IPS-18a (cell line): ENCODE measurements at regions not wholly inside any gene's neighbourhood (a gene's known extent, or its start where the extent isn't known, plus 50 kb on each side); places are given as distances from the start of the nearest gene placed in this dataset.

ENCODE experiments used
- H3K27ac ChIP-seq: one replicate; pipeline ENCODE4 v1.5.1; 2013; ENCODE audit warnings: low read length
- H3K27me3 ChIP-seq: one replicate; pipeline ENCODE4 v1.6.1; 2013; ENCODE audit warnings: mild to moderate bottlenecking, low read length; ENCODE audit not compliant: control insufficient read depth, insufficient read depth
- H3K36me3 ChIP-seq: one replicate; pipeline ENCODE4 v1.6.1; 2013; ENCODE audit warnings: low read depth, low read length; ENCODE audit not compliant: control insufficient read depth
- H3K4me1 ChIP-seq: one replicate; pipeline ENCODE4 v1.6.1; 2013; ENCODE audit warnings: low read depth, low read length; ENCODE audit not compliant: control insufficient read depth
- H3K4me3 ChIP-seq: one replicate; pipeline ENCODE4 v1.5.1; 2013; ENCODE audit warnings: low read length
- H3K9ac ChIP-seq: one replicate; pipeline ENCODE4 v1.6.1; 2013; ENCODE audit warnings: mild to moderate bottlenecking, low read length, moderate library complexity
- H3K9me3 ChIP-seq: one replicate; pipeline ENCODE4 v1.6.1; 2013; ENCODE audit warnings: low read depth, low read length; ENCODE audit not compliant: control insufficient read depth

DNA sequence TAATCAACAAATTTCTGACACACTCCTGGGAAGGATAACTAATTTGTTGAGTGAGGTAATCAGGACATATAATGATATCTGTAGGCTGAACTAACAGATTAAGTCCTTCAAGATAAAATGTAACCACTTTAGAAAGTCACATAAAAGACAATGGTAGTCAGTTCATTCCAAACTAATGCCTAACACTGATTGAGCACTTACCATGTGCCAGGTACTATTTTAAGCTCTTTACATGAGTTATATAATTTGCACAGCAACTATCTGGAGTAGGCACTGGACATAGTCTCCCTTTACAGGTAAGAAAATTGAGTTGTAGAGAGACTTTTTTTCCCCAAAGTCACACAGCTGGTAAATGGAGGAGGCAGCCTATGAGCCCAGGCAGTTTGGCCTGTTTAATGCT lies 211.2 kb upstream of the CFAP20DC start:
- no peaks in the 10 kb centered on the region for H3K36me3 ChIP-seq
- H3K27me3 ChIP-seq: no peaks in the 10 kb centered on the region
- no peak overlapping the region for H3K4me3 ChIP-seq
- H3K9me3 ChIP-seq: no peaks in the 10 kb centered on the region
- H3K9ac ChIP-seq: no peak overlapping the region
- no peak overlapping the region for H3K27ac ChIP-seq
- no peaks in the 10 kb centered on the region for H3K4me1 ChIP-seq

DNA sequence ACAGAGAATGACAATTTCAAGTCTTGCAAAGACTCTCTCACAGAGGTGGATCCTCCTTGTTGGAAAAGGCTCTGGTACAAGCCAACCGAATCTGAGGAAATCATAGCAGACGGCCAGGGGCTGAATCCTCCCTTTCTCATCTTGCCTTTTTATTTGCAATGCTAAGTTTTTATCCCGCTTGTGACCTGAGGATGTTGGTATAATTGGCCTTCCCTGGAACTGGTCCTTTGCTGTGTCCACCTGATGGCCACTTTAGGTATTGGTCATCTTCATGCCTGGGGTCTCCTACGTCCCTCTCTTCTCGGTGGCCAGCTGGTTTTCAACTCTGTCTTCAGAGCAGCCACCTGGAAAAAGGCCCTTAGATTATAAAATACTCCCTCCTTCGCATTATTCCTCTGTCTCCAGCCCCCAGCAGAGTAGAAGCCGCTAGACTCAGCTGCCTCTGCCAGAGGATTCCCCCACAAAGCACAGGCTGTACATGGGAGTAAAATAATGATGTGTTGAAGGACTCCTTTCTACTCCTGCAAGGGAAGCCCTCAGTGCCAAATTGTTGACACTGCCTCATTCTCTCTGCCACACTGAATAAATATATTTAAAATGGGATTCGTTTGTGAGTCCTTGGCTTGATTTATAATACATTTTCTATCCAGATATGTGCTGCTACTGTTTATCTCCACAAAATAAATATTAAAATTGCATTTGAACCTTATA lies 208.9 kb upstream of the CFAP20DC start:
- Histone ChIP-seq H3K9me3 (no peaks in the 10 kb centered on the region), H3K4me3 (no peak overlapping the region), H3K4me1 (no peaks in the 10 kb centered on the region), H3K27ac (no peak overlapping the region), H3K36me3 (no peaks in the 10 kb centered on the region), H3K27me3 (no peaks in the 10 kb centered on the region), H3K9ac (no peak overlapping the region)

DNA sequence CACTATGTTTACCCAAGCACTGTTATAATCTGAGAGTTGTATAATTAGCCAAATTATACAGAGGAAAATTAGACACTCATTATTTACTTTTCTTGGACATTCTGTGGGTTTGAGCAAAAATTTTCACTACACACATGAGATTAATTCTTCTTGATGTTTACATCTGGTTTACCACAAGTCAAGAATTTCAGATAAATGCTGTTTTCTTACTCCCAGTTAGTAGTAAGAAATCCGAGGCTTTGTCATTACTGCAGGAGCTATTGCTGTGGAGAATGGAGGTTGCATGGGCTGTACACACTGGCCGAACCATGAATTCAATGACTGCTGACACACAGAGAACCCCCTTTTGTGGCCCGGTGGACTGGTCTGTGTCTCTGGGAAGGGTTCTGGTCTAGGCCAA lies 207.7 kb upstream of the CFAP20DC start:
- Histone ChIP-seq H3K4me1 (no peaks in the 10 kb centered on the region), H3K4me3 (no peak overlapping the region)

DNA sequence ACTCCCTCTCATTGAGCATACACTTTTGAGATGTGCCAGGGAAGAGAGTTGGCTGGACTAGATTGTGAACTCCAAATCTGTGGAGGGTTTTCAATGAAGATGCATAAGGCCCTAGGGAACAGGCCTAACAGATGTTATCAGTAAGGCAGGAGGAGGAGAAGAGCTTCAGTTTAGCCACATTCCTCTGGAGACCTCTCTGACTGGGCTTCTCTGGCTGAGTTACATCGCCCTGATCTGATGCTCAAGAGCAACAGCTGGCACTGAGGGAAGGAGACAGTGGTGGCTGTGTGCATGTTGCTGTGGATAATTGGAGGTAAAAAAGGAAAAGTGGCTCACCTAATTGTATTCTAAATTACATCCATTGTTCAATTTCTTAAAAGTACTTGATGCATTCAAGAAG lies 206.4 kb upstream of the CFAP20DC start:
- Histone ChIP-seq H3K4me3 (no peak overlapping the region), H3K4me1 (no peaks in the 10 kb centered on the region), H3K9ac (no peak overlapping the region), H3K27ac (no peak overlapping the region), H3K36me3 (no peaks in the 10 kb centered on the region), H3K9me3 (no peaks in the 10 kb centered on the region), H3K27me3 (no peaks in the 10 kb centered on the region)

More for the DNA sequence above, 207.7 kb upstream of the CFAP20DC start:
- no peaks in the 10 kb centered on the region for H3K36me3 ChIP-seq
- H3K9me3 ChIP-seq: no peaks in the 10 kb centered on the region
- no peak overlapping the region for H3K9ac ChIP-seq
- no peaks in the 10 kb centered on the region for H3K27me3 ChIP-seq
- H3K27ac ChIP-seq: no peak overlapping the region

DNA sequence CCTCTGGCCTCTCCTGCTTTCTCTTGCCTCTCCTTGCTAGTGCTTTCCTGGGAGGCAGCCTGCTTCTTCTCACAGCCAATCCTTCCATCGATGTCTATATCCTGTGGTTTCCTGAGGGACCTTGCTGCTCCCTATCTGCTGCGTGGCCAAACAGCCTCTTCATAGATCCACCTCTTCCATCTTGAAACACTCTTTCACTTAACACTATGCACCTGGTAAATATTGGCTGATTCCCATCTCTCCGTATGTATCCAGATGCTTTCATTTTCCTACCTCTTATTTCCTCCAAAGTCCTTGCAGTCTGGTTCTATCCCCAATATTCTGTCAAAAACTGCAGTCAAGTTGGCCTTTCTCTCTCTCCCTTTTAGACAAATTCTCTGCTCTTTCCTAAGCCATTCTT lies 205.2 kb upstream of the CFAP20DC start:
- H3K27me3 ChIP-seq: no peaks in the 10 kb centered on the region
- H3K27ac ChIP-seq: no peak overlapping the region
- H3K9ac ChIP-seq: no peak overlapping the region
- no peaks in the 10 kb centered on the region for H3K36me3 ChIP-seq
- H3K4me3 ChIP-seq: no peak overlapping the region
- H3K4me1 ChIP-seq: no peaks in the 10 kb centered on the region
- H3K9me3 ChIP-seq: no peaks in the 10 kb centered on the region

DNA sequence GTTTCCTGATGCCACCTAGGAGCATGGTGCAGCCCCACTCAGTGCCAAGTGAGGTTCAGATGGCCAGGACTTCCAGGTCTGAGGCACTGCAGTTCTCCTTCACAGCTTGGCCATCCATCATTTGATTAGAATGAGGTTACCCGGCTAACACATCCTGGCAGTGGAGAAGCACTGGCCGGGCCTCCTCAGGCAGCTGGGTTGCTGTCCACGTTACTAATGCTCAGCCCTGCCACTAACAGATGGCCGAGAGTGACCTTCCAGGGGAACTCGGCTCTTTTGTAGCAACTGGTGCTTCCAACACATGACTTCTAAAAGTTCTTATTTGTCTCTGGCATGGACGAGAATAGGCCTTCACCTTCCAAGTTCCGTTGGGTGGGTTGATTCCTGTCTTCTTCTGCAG lies 204.6 kb upstream of the CFAP20DC start:
- no peak overlapping the region for H3K9ac ChIP-seq
- H3K9me3 ChIP-seq: no peaks in the 10 kb centered on the region
- H3K27me3 ChIP-seq: no peaks in the 10 kb centered on the region
- H3K4me3 ChIP-seq: no peak overlapping the region
- no peaks in the 10 kb centered on the region for H3K4me1 ChIP-seq
- no peak overlapping the region for H3K27ac ChIP-seq
- no peaks in the 10 kb centered on the region for H3K36me3 ChIP-seq

DNA sequence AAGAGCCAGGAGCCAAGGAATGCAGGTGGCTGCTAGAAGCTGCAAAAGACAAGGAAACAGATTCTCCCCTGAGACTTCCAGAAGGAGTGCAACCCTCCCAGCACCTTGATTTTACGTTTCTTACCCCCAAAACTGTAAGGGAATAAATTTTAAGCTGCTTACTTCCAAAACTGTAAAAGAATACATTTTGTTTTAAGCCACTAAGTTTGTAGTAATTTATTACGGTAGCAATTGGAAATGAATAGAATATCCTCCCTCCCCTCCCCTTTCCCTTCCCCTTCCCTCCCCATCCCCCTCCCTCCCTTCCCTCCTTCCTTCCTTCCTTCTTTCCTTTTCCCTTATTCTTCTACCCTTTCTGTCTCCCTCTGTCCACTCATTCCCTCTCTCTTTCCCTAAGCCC lies 203.7 kb upstream of the CFAP20DC start:
- H3K9me3 ChIP-seq: no peaks in the 10 kb centered on the region
- no peaks in the 10 kb centered on the region for H3K36me3 ChIP-seq
- no peaks in the 10 kb centered on the region for H3K4me1 ChIP-seq
- no peak overlapping the region for H3K9ac ChIP-seq
- H3K27me3 ChIP-seq: no peaks in the 10 kb centered on the region
- H3K4me3 ChIP-seq: no peak overlapping the region
- no peak overlapping the region for H3K27ac ChIP-seq

DNA sequence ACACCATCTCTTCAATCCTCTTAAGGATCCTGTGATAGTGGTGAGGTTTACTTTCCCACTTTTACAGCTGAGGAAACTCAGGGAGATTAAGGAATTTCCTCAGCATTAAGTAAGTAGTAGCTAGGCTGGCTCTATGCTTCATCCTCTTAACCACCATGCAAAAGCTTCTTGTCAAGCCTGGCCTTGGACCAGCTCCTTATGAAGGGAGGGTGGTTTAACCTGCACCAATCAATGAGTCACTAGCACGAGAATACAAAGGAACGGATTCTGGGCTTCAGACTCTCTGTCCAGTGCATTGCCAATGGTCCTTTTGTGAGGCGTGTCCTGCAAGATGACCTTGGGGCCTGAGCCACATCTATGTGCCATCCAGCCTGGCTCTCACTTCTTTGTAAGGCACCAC lies 202.0 kb upstream of the CFAP20DC start:
- Histone ChIP-seq H3K36me3 (no peaks in the 10 kb centered on the region), H3K4me1 (no peaks in the 10 kb centered on the region), H3K27ac (no peak overlapping the region), H3K9me3 (no peaks in the 10 kb centered on the region), H3K27me3 (no peaks in the 10 kb centered on the region), H3K4me3 (no peak overlapping the region), H3K9ac (no peak overlapping the region)

DNA sequence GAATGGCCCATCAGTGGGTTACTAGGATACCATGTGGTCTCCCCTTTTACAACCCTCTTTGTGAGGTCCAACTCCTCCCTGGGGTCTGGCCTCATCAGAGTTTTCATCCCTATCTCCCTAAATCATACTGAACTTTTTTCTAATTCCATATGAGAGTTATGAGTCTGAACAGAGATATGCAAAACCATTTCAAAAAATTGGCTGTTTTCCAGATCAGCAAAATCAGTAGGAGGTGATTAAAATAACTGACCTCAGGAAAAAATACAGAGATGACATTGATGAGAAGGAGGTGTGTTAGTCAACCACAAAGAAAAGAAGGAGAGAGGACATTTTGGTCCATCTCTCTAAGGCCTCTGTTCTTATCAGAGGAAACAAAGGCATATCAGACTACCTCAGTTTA lies 200.8 kb upstream of the CFAP20DC start:
- no peak overlapping the region for H3K27ac ChIP-seq
- H3K4me3 ChIP-seq: no peak overlapping the region
- no peaks in the 10 kb centered on the region for H3K9me3 ChIP-seq

DNA sequence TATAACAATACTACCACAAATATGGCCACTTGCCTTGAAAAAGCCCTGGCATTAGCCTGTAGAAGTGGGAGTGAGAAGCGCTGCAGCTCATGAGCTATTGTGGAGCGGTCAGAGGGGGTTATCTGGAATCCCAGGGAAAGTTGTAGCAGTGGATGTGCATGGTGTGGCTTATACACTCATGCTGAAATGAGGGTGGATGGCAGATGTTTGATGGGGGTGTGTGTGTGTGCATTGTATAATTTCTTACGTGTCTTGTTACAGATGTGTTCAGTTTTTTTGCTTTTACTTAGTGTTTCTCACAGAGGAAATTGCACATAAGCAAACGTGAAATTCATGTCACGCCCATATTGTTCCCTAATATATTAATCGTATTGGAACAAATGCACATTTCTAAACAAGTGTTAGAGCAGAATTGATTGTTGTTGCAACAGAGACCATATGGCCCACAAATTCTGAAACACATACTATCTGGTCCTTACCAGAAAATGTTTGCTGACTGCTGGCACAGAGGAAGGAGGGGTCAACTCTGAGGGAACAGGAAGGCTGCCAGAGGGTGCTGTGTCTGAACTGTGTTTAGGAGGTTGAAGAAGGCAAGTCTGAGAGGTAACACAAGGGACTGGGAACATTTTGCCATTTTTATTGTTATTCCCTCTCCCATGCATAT lies 200.0 kb upstream of the CFAP20DC start:
- no peak overlapping the region for H3K9ac ChIP-seq
- H3K4me3 ChIP-seq: no peak overlapping the region

More for the DNA sequence above, 200.8 kb upstream of the CFAP20DC start:
- Histone ChIP-seq H3K4me1 (peaks cover 4% of the 10 kb centered on the region), H3K27me3 (no peaks in the 10 kb centered on the region), H3K36me3 (no peaks in the 10 kb centered on the region), H3K9ac (no peak overlapping the region)

DNA sequence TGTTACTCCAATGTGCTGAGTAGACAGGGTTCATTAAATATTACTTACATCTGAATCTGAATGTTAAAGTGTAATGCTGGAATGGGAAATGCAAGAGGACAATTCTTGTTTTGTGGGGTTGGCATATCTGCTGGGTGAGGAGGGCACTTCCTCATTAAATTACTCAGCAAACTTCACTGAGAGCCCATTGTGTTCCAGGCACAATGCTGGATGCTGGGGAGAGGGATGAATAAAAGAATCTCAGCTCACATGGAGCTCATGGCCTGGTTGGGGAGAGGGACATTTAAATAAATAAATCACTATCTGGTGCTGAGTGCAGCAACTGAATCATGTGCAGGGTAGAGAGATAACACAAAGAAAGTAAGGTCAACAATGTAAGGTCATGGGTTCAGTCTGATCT lies 199.2 kb upstream of the CFAP20DC start:
- Histone ChIP-seq H3K9me3 (no peaks in the 10 kb centered on the region), H3K4me3 (no peak overlapping the region), H3K27ac (no peak overlapping the region), H3K27me3 (no peaks in the 10 kb centered on the region), H3K9ac (no peak overlapping the region), H3K4me1 (peaks cover 4% of the 10 kb centered on the region), H3K36me3 (no peaks in the 10 kb centered on the region)

More for the DNA sequence above, 200.0 kb upstream of the CFAP20DC start:
- H3K27ac ChIP-seq: no peak overlapping the region
- H3K4me1 ChIP-seq: peaks cover 4% of the 10 kb centered on the region
- no peaks in the 10 kb centered on the region for H3K9me3 ChIP-seq
- H3K36me3 ChIP-seq: no peaks in the 10 kb centered on the region
- no peaks in the 10 kb centered on the region for H3K27me3 ChIP-seq

DNA sequence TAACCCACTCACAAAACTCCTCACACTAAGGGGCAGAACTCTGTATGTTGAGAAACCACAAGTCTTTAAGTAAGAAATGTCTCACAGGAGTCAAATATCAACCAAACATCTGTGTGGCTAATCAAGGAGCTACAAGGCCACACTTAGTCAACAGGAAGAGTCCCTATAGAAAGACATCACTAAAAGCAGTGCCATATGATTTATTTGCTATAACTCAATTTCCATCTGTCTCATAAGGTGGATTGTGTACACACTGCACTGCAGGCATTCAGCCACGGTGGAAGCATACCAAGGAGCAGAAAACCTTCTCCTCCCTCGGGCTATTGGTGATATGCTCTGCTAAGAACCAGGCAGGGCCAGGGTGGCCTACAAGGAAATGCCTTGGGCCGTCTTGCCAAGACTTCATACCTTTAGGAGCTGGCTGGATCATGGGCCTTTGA lies 197.6 kb upstream of the CFAP20DC start:
- Histone ChIP-seq H3K4me1 (peaks cover 4% of the 10 kb centered on the region), H3K27me3 (no peaks in the 10 kb centered on the region), H3K27ac (no peak overlapping the region), H3K9me3 (no peaks in the 10 kb centered on the region), H3K36me3 (no peaks in the 10 kb centered on the region), H3K4me3 (no peak overlapping the region), H3K9ac (no peak overlapping the region)
